HepG2 (cell line): ENCODE measurements at regions not wholly inside any gene's neighbourhood (a gene's known extent, or its start where the extent isn't known, plus 50 kb on each side); places are given as distances from the start of the nearest gene placed in this dataset.
A peak's percentile ranks its signal among the peaks of the same experiment; 100 is the strongest.

Source experiments
- ATAC-seq: fragments of 200-7000 bp; cut with Tn5 transposase; 3 replicates; pipeline ENCODE4 v1.9.1; 2020; ENCODE audit warnings: mild to moderate bottlenecking, moderate library complexity
- BruUV-seq: library from RNA; stranded (reverse); fragments of 400-500 nt; replicated peaks from 2 replicates; lab custom pipeline; 2021; lab: Mats Ljungman, UMichigan
- CTCF ChIA-PET: fragments of 300-600 bp; formaldehyde crosslinking; extraction: SDS; loops from one replicate; lab custom pipeline; 2021; ENCODE audit warnings: low total read pairs, inconsistent platforms, low intra/inter-chr PET ratio; lab: Yijun Ruan, JAX
- POLR2A ChIA-PET: fragments of 350-600 bp; sonication (Branson Sonifier 250); formaldehyde crosslinking; loops from one replicate; lab custom pipeline; 2020; ENCODE audit warnings: antibody characterized with exemption, inconsistent platforms; lab: Yijun Ruan, JAX
- DNase-seq: peaks from one replicate; pipeline ENCODE4 v3.0.0-alpha.2; 2015; ENCODE audit warnings: low spot score
- FAIRE-seq: peaks from 3 replicates; lab custom pipeline; 2011; peaks lifted over from hg19 to GRCh38; lab: Jason Lieb, UNC
- H2AFZ ChIP-seq: one replicate; pipeline ENCODE4 v1.6.1; 2011; ENCODE audit warnings: low read length, inconsistent platforms
- H3K27ac ChIP-seq: fragments of 300-600 bp; 3 replicates; pipeline ENCODE4 v1.8.0; 2011; ENCODE audit warnings: mixed run types, mild to moderate bottlenecking, mixed read lengths, low read length, inconsistent platforms; ENCODE audit not compliant: insufficient read depth; ENCODE audit errors: extremely low read length
- H3K27me3 ChIP-seq, 2 experiments: fragments of 200-600 bp in 1 of 2; 2 replicates in 1 of 2; 3 replicates in 1 of 2; pipeline versions ENCODE4 v1.6.0 to v1.8.0; 2011; ENCODE audit warnings: low read length in 2 of 2, mild to moderate bottlenecking in 2 of 2, moderate library complexity in 2 of 2, inconsistent platforms in 1 of 2; ENCODE audit not compliant: insufficient read depth in 2 of 2, control insufficient read depth in 1 of 2
- H3K36me3 ChIP-seq, 2 experiments: fragments of 200-600 bp in 1 of 2; replicated peaks in 1 of 2; 2 replicates in 1 of 2; 3 replicates in 1 of 2; pipeline versions ENCODE4 v1.5.1 to v1.8.0; 2011; ENCODE audit warnings: low read length in 2 of 2, inconsistent platforms in 1 of 2; ENCODE audit not compliant: insufficient read depth in 2 of 2, control insufficient read depth in 1 of 2
- H3K4me1 ChIP-seq: 2 replicates; pipeline ENCODE4 v1.5.1; 2012; ENCODE audit warnings: low read length, inconsistent platforms; ENCODE audit not compliant: insufficient read depth
- H3K4me2 ChIP-seq: 2 replicates; pipeline ENCODE4 v1.6.0; 2011; ENCODE audit warnings: low read depth, low read length, inconsistent platforms
- H3K4me3 ChIP-seq, 3 experiments: fragments of 200-600 bp in 1 of 3; sonication (generic), shearing (Covaris generic) in 1 of 3; replicated peaks in 1 of 3; 2 replicates each; pipeline ENCODE4 v1.5.1; 2011 to 2016; ENCODE audit warnings: low read length in 3 of 3, inconsistent platforms in 2 of 3, low read depth in 2 of 3, mild to moderate bottlenecking in 2 of 3, control low read depth in 1 of 3, mixed read lengths in 1 of 3; ENCODE audit not compliant: insufficient read depth in 1 of 3
- H3K79me2 ChIP-seq: one replicate; pipeline ENCODE4 v1.6.1; 2011; ENCODE audit warnings: low read length, inconsistent platforms; ENCODE audit not compliant: insufficient read depth
- H3K9ac ChIP-seq: 2 replicates; pipeline ENCODE4 v1.6.0; 2011; ENCODE audit warnings: mild to moderate bottlenecking, low read depth, low read length, inconsistent platforms; ENCODE audit not compliant: insufficient read depth
- H3K9me3 ChIP-seq: 2 replicates; pipeline ENCODE4 v1.5.1; 2012; ENCODE audit warnings: mild to moderate bottlenecking, low read length
- H4K20me1 ChIP-seq: 2 replicates; pipeline ENCODE4 v1.6.0; 2011; ENCODE audit warnings: inconsistent platforms, mild to moderate bottlenecking, low read length, moderate library complexity; ENCODE audit not compliant: insufficient read depth
- EP300 ChIP-seq, 3 experiments: sonication (generic) in 1 of 3; formaldehyde crosslinking in 1 of 3; IDR thresholded peaks; 2 replicates each; pipeline versions ENCODE4 v1.5.1 to v1.6.1; 2011 to 2020; ENCODE audit warnings: low read depth in 2 of 3, low read length in 2 of 3, borderline replicate concordance in 1 of 3, improper control_type of control experiment in 1 of 3, mild to moderate bottlenecking in 1 of 3, missing genetic modification reagents in 1 of 3, moderate library complexity in 1 of 3
- FOXA1 ChIP-seq, 2 experiments: fragments of 450-650 bp in 1 of 2; sonication (generic) in 1 of 2; formaldehyde crosslinking in 1 of 2; IDR thresholded peaks; 2 replicates each; pipeline versions ENCODE4 v1.4.0 to v1.6.1; 2016 to 2020; ENCODE audit warnings: missing genetic modification reagents in 1 of 2
- FOXA3 ChIP-seq: IDR thresholded peaks from 2 replicates; pipeline ENCODE4 v1.6.1; 2016; ENCODE audit warnings: missing genetic modification reagents, missing compliant biosample characterization
- GMEB2 ChIP-seq: IDR thresholded peaks from 2 replicates; pipeline ENCODE4 v1.6.1; 2016; ENCODE audit warnings: missing biosample characterization, missing genetic modification reagents, low read depth
- HDAC1 ChIP-seq: sonication (generic); formaldehyde crosslinking; IDR thresholded peaks from 2 replicates; pipeline ENCODE4 v1.5.1; 2020; ENCODE audit warnings: mild to moderate bottlenecking, missing genetic modification reagents
- HOXA9 ChIP-seq: sonication (generic); formaldehyde crosslinking; IDR thresholded peaks from 2 replicates; pipeline ENCODE4 v1.8.1; 2022; ENCODE audit warnings: missing genetic modification reagents, mild to moderate bottlenecking, moderate library complexity, borderline replicate concordance
- IKZF4 ChIP-seq: sonication (generic); formaldehyde crosslinking; IDR thresholded peaks from 2 replicates; pipeline ENCODE4 v1.5.1; 2020; ENCODE audit warnings: borderline replicate concordance, mild to moderate bottlenecking, low read depth, missing genetic modification reagents; ENCODE audit errors: not compliant biosample characterization
- LRRFIP1 ChIP-seq: sonication (generic); formaldehyde crosslinking; conservative IDR thresholded peaks from 2 replicates; pipeline ENCODE4 v1.4.0; 2020; ENCODE audit warnings: missing genetic modification reagents
- MAFF ChIP-seq: IDR thresholded peaks from 2 replicates; pipeline ENCODE4 v1.6.1; 2011; ENCODE audit warnings: low read depth, low read length, improper control_type of control experiment
- MAFK ChIP-seq, 2 experiments: IDR thresholded peaks in 1 of 2; conservative IDR thresholded peaks in 1 of 2; 2 replicates each; pipeline ENCODE4 v1.6.1; 2011; ENCODE audit warnings: improper control_type of control experiment in 2 of 2, low read length in 2 of 2
- SATB2 ChIP-seq: sonication (generic); formaldehyde crosslinking; IDR thresholded peaks from 2 replicates; pipeline ENCODE4 v1.5.0; 2020; ENCODE audit warnings: missing genetic modification reagents
- TGIF2 ChIP-seq: IDR thresholded peaks from 2 replicates; pipeline ENCODE4 v1.6.1; 2016; ENCODE audit warnings: control low read depth, missing compliant biosample characterization
- WGBS: methylation state at CpG from one replicate; pipeline ENCODE4 v1.1.6; 2017; ENCODE audit warnings: low lambda C conversion rate; 5-methylcytosine and 5-hydroxymethylcytosine counted together
- in situ Hi-C: cut with HindIII; loops from 2 replicates; pipeline ENCODE4 v1.10.0; 2017; ENCODE audit warnings: low pct_unique_long_range_greater_than_20kb; ENCODE audit not compliant: extremely low pct_ligation_motif_present
- intact Hi-C: fragments of 100-400 bp; cut with micrococcal nuclease; formaldehyde crosslinking; loops from one replicate; pipeline ENCODE4 v1.10.0; 2022; ENCODE audit not compliant: unreplicated experiment
- TF ChIP-seq, protein P1 (sequence below): sonication (generic); formaldehyde crosslinking; conservative IDR thresholded peaks from 2 replicates; pipeline ENCODE4 v1.4.0; 2020; ENCODE audit warnings: mild to moderate bottlenecking, missing genetic modification reagents, moderate library complexity
- TF ChIP-seq, protein P2 (sequence below): sonication (generic); formaldehyde crosslinking; IDR thresholded peaks from 2 replicates; pipeline ENCODE4 v1.8.1; 2023; ENCODE audit warnings: mild to moderate bottlenecking, inconsistent platforms, moderate library complexity, missing genetic modification reagents, borderline replicate concordance

- TF ChIP-seq EP300 (IDR thresholded peaks at IDR 0.05; ENCODE audit: low read depth in 2 of 2, low read length in 2 of 2) (0 out of 4 replicates have a peak, but pooled peaks of 1 of the 2 experiments have one; percentile 16), EP300 (CRISPR knock-in tag; IDR thresholded peaks at IDR 0.05; ENCODE audit: borderline replicate concordance) (no peak), FOXA1 (IDR thresholded peaks at IDR 0.05) (no peak), FOXA1 (CRISPR knock-in tag; IDR thresholded peaks at IDR 0.05) (0 out of 2 replicates have a peak, but pooled peaks have one; percentile 24), IKZF4 (CRISPR knock-in tag) (no peak), FOXA3 (CRISPR knock-in tag) (peak; percentile 40), HDAC1 (no peak)
- TF ChIP-seq, protein P1, sequence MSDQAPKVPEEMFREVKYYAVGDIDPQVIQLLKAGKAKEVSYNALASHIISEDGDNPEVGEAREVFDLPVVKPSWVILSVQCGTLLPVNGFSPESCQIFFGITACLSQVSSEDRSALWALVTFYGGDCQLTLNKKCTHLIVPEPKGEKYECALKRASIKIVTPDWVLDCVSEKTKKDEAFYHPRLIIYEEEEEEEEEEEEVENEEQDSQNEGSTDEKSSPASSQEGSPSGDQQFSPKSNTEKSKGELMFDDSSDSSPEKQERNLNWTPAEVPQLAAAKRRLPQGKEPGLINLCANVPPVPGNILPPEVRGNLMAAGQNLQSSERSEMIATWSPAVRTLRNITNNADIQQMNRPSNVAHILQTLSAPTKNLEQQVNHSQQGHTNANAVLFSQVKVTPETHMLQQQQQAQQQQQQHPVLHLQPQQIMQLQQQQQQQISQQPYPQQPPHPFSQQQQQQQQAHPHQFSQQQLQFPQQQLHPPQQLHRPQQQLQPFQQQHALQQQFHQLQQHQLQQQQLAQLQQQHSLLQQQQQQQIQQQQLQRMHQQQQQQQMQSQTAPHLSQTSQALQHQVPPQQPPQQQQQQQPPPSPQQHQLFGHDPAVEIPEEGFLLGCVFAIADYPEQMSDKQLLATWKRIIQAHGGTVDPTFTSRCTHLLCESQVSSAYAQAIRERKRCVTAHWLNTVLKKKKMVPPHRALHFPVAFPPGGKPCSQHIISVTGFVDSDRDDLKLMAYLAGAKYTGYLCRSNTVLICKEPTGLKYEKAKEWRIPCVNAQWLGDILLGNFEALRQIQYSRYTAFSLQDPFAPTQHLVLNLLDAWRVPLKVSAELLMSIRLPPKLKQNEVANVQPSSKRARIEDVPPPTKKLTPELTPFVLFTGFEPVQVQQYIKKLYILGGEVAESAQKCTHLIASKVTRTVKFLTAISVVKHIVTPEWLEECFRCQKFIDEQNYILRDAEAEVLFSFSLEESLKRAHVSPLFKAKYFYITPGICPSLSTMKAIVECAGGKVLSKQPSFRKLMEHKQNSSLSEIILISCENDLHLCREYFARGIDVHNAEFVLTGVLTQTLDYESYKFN (CRISPR knock-in tag): peak; percentile 50; the same call in 1 of the 2 replicates
- TF ChIP-seq, protein P2, sequence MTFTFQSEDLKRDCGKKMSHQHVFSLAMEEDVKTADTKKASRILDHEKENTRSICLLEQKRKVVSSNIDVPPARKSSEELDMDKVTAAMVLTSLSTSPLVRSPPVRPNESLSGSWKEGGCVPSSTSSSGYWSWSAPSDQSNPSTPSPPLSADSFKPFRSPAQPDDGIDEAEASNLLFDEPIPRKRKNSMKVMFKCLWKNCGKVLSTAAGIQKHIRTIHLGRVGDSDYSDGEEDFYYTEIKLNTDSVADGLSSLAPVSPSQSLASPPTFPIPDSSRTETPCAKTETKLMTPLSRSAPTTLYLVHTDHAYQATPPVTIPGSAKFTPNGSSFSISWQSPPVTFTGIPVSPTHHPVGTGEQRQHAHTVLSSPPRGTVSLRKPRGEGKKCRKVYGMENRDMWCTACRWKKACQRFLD (CRISPR knock-in tag): no peak
Measured at GRCh38 chr14:56718312-56718711, 92.0 kb downstream of the OTX2 start (continued).

DNA sequence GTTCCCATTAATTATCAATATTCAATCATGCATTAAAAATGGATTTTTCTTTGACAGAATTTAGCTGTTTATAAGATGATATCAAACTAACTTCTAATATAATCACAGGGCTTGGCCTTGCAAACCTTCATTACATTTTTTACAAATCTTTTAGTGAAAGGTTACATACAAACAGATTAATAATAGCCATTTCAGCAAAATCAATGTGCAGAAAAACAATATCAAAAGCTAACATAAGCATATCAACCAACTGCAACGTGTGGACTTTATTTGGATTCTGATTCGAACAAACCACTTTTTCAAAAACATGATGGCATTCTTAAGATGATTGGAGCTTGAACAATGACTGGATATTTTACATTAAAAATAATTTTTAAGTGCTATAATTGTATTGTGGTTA is 93.6 kb downstream of the OTX2 start:
- H2AFZ ChIP-seq: no peak overlapping the region
- no peak overlapping the region for H3K4me2 ChIP-seq
- peaks cover 13% of the 10 kb centered on the region for H3K4me1 ChIP-seq
- DNase-seq: no peak
- no peaks in the 10 kb centered on the region for H3K79me2 ChIP-seq
- intact Hi-C loops: no loop called here
- no peak for FAIRE-seq
- H3K27me3 ChIP-seq: peaks cover 0 to 4% of the 10 kb centered on the region in 2 experiments; a peak in 1 of 5 replicates
- no peaks in the 10 kb centered on the region for H3K9me3 ChIP-seq
- H3K27ac ChIP-seq: no peak overlapping the region
- CTCF ChIA-PET: no interaction called here
- no peak overlapping the region for H3K4me3 ChIP-seq
- POLR2A ChIA-PET: no interaction called here
- no peaks in the 10 kb centered on the region for H4K20me1 ChIP-seq
- ATAC-seq: no peak
- WGBS: under 1% methylated on average over 2 of the region's 2 CpGs
- no peak overlapping the region for H3K9ac ChIP-seq
- no TSS peak for BruUV-seq
- in situ Hi-C loops: no loop called here
- no peak for TF ChIP-seq LRRFIP1
- no peak for TF ChIP-seq HOXA9 (CRISPR knock-in tag)
- peak in 1 of 2 experiments; percentile 57; a peak in 2 of 4 replicates for TF ChIP-seq MAFK (conservative IDR thresholded peaks at IDR 0.05 in 1 of 2, IDR thresholded peaks at IDR 0.05 in 1 of 2; ENCODE audit: low read length in 2 of 2)
- TF ChIP-seq SATB2 (CRISPR knock-in tag): no peak
- no peak for TF ChIP-seq GMEB2
- TF ChIP-seq MAFF: peak; percentile 56
- no peak for TF ChIP-seq TGIF2 (CRISPR knock-in tag)
- no peaks in the 10 kb centered on the region for H3K36me3 ChIP-seq
